Coronary artery (tissue), 2 donors: ENCODE measurements at regions not wholly inside any gene's neighbourhood (a gene's known extent, or its start where the extent isn't known, plus 50 kb on each side); places are given as distances from the start of the nearest gene placed in this dataset.

Experiments
- DNase-seq: peaks from one replicate; pipeline ENCODE4 v3.0.0-alpha.2; 2017; ENCODE audit warnings: low spot score
- H3K27ac ChIP-seq, 2 donors: fragments of 200-600 bp; sonication (generic); one replicate each; pipeline ENCODE4 v1.5.1; 2016 to 2019
- H3K4me3 ChIP-seq: fragments of 200-600 bp; sonication (generic); 2 replicates; pipeline ENCODE4 v1.5.1; 2016; ENCODE audit warnings: mild to moderate bottlenecking, moderate library complexity
- TF ChIP-seq, protein P1 (sequence below): fragments of 200-600 bp; sonication (generic); IDR thresholded peaks from one replicate; pipeline ENCODE4 v1.5.1; 2019; ENCODE audit warnings: antibody characterized with exemption

DNA sequence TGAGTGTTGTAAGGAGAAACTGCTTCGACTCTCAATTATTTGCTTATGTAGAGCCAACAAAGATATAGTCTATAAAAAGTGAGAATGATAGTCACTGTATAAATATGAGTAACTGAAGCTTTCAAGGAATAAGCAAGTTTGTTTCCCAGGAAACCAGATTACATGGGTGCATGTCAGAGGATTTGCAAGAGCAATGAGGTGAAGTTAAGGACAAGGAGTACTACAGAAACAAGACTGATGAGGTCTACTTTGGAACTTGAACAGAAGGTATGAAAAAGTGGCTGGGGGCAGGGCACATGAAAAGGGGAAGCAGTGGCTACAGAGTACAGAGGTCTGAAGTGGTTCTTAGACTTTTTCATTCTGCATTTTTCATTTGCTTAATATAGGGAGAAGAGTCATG lies 321.0 kb upstream of the CXXC4 start:
- Histone ChIP-seq H3K27ac (no peak overlapping the region), H3K4me3 (no peak overlapping the region)
- DNase-seq = no peak
- TF ChIP-seq, protein P1, sequence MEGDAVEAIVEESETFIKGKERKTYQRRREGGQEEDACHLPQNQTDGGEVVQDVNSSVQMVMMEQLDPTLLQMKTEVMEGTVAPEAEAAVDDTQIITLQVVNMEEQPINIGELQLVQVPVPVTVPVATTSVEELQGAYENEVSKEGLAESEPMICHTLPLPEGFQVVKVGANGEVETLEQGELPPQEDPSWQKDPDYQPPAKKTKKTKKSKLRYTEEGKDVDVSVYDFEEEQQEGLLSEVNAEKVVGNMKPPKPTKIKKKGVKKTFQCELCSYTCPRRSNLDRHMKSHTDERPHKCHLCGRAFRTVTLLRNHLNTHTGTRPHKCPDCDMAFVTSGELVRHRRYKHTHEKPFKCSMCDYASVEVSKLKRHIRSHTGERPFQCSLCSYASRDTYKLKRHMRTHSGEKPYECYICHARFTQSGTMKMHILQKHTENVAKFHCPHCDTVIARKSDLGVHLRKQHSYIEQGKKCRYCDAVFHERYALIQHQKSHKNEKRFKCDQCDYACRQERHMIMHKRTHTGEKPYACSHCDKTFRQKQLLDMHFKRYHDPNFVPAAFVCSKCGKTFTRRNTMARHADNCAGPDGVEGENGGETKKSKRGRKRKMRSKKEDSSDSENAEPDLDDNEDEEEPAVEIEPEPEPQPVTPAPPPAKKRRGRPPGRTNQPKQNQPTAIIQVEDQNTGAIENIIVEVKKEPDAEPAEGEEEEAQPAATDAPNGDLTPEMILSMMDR = no peak

DNA sequence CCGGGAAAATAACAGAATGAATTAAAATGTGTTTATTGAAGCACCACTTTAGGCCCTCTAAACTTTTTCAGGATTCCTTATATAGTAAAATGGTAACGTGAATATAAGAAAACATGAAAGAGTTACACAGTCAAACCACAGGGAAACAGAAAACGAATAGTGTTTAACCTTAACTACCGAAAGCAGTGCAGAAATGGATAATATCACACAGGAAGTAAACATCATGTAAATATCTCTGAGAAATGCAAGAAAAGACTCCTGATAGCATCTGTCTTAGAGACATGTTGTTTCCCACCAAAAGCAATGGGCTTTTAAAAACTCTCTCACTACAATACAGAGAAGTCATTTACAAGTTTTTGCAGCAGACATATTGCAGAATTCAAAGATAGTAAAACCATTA lies 323.9 kb upstream of the CXXC4 start:
- TF ChIP-seq, protein P1 = no peak
- Histone ChIP-seq H3K4me3 (no peak overlapping the region), H3K27ac (no peak overlapping the region)
- no peak for DNase-seq

DNA sequence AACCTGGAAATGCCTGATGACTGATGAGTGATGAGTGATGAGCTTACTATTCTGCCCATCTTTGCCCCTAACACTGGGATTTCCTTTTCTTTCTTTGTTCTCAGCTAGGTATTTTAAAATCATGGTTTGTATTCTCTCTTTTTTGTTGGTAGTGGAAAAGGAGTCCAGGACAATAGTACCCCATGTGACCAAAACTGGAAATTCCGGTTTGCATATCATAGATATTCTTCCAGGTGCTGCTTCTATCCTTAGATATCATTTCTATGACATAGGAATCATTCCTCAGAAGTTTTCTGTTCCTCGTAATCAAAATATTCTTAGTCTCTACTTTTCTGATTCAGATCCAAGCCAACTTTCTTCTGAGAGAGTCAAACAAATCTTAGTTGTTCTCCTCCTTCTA lies 320.5 kb upstream of the TET2 start:
- DNase-seq = no peak
- H3K27ac ChIP-seq = no peak overlapping the region
- TF ChIP-seq, protein P1 = no peak
- H3K4me3 ChIP-seq = no peak overlapping the region

DNA sequence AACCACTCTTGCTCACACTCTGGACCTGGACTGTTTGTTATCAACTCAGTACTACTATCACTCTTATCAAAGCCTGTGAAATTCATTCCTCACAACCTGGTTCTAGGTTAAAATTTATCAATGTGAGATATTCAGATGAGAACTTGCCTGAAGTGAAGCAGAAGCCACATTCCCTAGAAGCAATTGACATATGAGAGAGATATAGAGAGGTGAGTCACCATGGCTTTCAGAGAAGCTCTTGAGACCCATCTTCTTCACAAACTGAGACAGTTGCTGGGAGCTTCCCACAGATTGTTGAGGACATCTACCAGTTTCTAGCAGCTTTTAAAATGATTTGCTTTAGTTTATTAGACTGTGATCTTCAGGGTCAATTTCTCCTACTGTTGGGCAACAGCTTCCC lies 316.9 kb upstream of the TET2 start:
- Histone ChIP-seq H3K4me3 (no peak overlapping the region), H3K27ac (no peak overlapping the region)
- TF ChIP-seq, protein P1 = no peak
- no peak for DNase-seq

DNA sequence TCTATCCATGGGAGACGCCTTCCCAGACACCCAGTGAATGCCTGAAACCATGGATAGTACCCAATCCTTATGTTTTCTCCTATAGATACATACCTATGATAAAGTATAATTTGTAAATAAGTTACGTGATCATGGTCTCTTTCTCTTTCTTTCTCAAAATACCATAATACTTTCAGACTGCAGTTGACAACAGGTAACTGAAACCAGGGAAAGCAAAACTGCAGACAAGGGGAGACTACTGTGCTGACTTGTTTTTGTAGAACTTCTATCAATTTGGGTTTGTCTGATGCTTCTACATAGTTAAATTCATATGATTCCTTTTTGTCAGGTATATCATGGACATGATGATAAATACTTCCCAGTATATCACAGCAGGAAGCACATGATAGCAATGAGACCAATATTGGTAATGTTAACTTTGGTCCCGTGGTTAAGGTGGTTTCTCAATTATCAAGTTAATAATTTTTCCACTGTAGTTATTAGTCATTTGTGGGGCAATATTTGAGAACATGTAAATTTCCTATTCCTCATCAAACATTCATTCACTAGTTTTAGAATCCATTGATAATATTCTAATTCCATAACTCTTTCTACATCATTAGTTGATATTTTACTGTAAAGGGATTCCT lies 298.0 kb upstream of the TET2 start:
- Histone ChIP-seq H3K4me3 (no peak overlapping the region), H3K27ac (no peak overlapping the region)
- DNase-seq = no peak
- TF ChIP-seq, protein P1 = no peak

DNA sequence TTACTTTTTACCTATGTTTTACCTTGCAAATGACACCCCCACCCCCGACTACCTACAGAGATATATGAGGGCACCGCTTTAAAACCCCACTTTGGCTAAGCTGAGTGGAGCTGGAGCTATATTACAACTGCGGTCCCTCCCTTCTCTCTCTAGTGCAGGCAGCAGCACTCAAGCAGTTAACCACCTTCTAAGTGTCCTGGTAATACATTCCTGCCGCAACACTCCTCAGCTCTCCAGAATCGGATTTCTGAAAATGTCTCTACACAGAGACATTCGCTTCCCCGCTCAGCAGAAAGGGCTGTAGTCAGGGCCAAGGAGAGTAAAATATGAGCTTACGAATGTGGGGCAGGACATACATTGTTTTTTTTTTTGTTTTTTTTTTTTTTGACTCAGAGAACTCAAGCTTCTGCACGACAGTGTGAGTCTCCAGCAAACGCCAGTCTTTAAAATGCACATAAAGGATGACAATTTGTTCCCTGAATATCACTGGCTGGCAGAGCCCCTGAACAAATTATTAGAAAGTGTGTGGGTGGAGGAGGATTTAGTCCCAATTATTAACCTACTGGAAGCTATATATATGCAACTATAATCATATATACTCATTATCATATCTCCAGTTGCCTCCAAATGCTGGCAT lies 287.0 kb upstream of the TET2 start:
- H3K27ac ChIP-seq = no peak overlapping the region
- TF ChIP-seq, protein P1 = no peak
- DNase-seq = no peak
- H3K4me3 ChIP-seq = no peak overlapping the region
